ENCODE measurements at regions not wholly inside any gene's neighbourhood (a gene's known extent, or its start where the extent isn't known, plus 50 kb on each side); places are given as distances from the start of the nearest gene placed in this dataset.

GRCh38 chr3:127105587-127105986, 87.3 kb upstream of the PRR23E start:
- Histone ChIP-seq H3K27ac (ENCODE audit: low read length) (no peak overlapping the region), H3K4me2 (ENCODE audit: insufficient read depth, low read length) (no peak overlapping the region), H4K20me1 (ENCODE audit: insufficient read depth, low read length) (no peaks in the 10 kb centered on the region), H3K27me3 (ENCODE audit: insufficient read depth, low read length, poor library complexity) (no peaks in the 10 kb centered on the region), H3K9ac (ENCODE audit: low read depth, low read length) (no peak overlapping the region), H3K36me3 (ENCODE audit: insufficient read depth, low read length) (no peaks in the 10 kb centered on the region), H3K4me3 (ENCODE audit: low read depth in 1 of 2, low read length in 2 of 2) (no peak overlapping the region), H2AFZ (ENCODE audit: low read depth, low read length) (no peak overlapping the region), H3K4me1 (ENCODE audit: insufficient read depth, low read length) (no peaks in the 10 kb centered on the region), H3K9me3 (ENCODE audit: insufficient read depth, low read length, severe bottlenecking) (no peaks in the 10 kb centered on the region), H3K79me2 (ENCODE audit: insufficient read depth, low read length) (no peaks in the 10 kb centered on the region)
- DNase-seq = no peak
- ATAC-seq (ENCODE audit: insufficient read depth, low read depth) = no peak
- TF ChIP-seq EZH2 (IDR thresholded peaks at IDR 0.05; ENCODE audit: borderline replicate concordance, low read depth, low read length, severe bottlenecking) = no peak
- TF ChIP-seq, protein P1, sequence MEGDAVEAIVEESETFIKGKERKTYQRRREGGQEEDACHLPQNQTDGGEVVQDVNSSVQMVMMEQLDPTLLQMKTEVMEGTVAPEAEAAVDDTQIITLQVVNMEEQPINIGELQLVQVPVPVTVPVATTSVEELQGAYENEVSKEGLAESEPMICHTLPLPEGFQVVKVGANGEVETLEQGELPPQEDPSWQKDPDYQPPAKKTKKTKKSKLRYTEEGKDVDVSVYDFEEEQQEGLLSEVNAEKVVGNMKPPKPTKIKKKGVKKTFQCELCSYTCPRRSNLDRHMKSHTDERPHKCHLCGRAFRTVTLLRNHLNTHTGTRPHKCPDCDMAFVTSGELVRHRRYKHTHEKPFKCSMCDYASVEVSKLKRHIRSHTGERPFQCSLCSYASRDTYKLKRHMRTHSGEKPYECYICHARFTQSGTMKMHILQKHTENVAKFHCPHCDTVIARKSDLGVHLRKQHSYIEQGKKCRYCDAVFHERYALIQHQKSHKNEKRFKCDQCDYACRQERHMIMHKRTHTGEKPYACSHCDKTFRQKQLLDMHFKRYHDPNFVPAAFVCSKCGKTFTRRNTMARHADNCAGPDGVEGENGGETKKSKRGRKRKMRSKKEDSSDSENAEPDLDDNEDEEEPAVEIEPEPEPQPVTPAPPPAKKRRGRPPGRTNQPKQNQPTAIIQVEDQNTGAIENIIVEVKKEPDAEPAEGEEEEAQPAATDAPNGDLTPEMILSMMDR (IDR thresholded peaks at IDR 0.05; ENCODE audit: borderline replicate concordance, extremely low read depth, low read length, poor library complexity, severe bottlenecking) = no peak

GRCh38 chr3:127106053-127106452, 86.9 kb upstream of the PRR23E start:
- no peak overlapping the region for H3K9ac ChIP-seq (ENCODE audit: low read depth, low read length)
- H2AFZ ChIP-seq (ENCODE audit: low read depth, low read length) = no peak overlapping the region
- H3K9me3 ChIP-seq (ENCODE audit: insufficient read depth, low read length, severe bottlenecking) = no peaks in the 10 kb centered on the region
- no peak overlapping the region for H3K4me3 ChIP-seq (ENCODE audit: low read depth in 1 of 2, low read length in 2 of 2)
- no peaks in the 10 kb centered on the region for H3K79me2 ChIP-seq (ENCODE audit: insufficient read depth, low read length)
- no peak for DNase-seq
- no peak for ATAC-seq (ENCODE audit: insufficient read depth, low read depth)
- no peak overlapping the region for H3K4me2 ChIP-seq (ENCODE audit: insufficient read depth, low read length)
- H3K4me1 ChIP-seq (ENCODE audit: insufficient read depth, low read length) = no peaks in the 10 kb centered on the region
- TF ChIP-seq, protein P1 (IDR thresholded peaks at IDR 0.05; ENCODE audit: borderline replicate concordance, extremely low read depth, low read length, poor library complexity, severe bottlenecking) = no peak
- TF ChIP-seq EZH2 (IDR thresholded peaks at IDR 0.05; ENCODE audit: borderline replicate concordance, low read depth, low read length, severe bottlenecking) = no peak
- no peaks in the 10 kb centered on the region for H4K20me1 ChIP-seq (ENCODE audit: insufficient read depth, low read length)
- H3K27me3 ChIP-seq (ENCODE audit: insufficient read depth, low read length, poor library complexity) = no peaks in the 10 kb centered on the region
- no peaks in the 10 kb centered on the region for H3K36me3 ChIP-seq (ENCODE audit: insufficient read depth, low read length)
- H3K27ac ChIP-seq (ENCODE audit: low read length) = no peak overlapping the region

GRCh38 chr3:127106456-127106855, 86.5 kb upstream of the PRR23E start:
- H4K20me1 ChIP-seq (ENCODE audit: insufficient read depth, low read length) = no peaks in the 10 kb centered on the region
- no peak for TF ChIP-seq EZH2 (IDR thresholded peaks at IDR 0.05; ENCODE audit: borderline replicate concordance, low read depth, low read length, severe bottlenecking)
- TF ChIP-seq, protein P1 (IDR thresholded peaks at IDR 0.05; ENCODE audit: borderline replicate concordance, extremely low read depth, low read length, poor library complexity, severe bottlenecking) = no peak
- no peaks in the 10 kb centered on the region for H3K79me2 ChIP-seq (ENCODE audit: insufficient read depth, low read length)
- ATAC-seq (ENCODE audit: insufficient read depth, low read depth) (no peak), DNase-seq (no peak)
- no peak overlapping the region for H3K27ac ChIP-seq (ENCODE audit: low read length)
- no peak overlapping the region for H3K4me2 ChIP-seq (ENCODE audit: insufficient read depth, low read length)
- no peaks in the 10 kb centered on the region for H3K27me3 ChIP-seq (ENCODE audit: insufficient read depth, low read length, poor library complexity)
- H3K36me3 ChIP-seq (ENCODE audit: insufficient read depth, low read length) = no peaks in the 10 kb centered on the region
- H3K4me1 ChIP-seq (ENCODE audit: insufficient read depth, low read length) = no peaks in the 10 kb centered on the region
- H3K4me3 ChIP-seq (ENCODE audit: low read depth in 1 of 2, low read length in 2 of 2) = no peak overlapping the region
- H3K9ac ChIP-seq (ENCODE audit: low read depth, low read length) = no peak overlapping the region
- no peak overlapping the region for H2AFZ ChIP-seq (ENCODE audit: low read depth, low read length)
- H3K9me3 ChIP-seq (ENCODE audit: insufficient read depth, low read length, severe bottlenecking) = no peaks in the 10 kb centered on the region

GRCh38 chr3:127107002-127107401, 85.9 kb upstream of the PRR23E start:
- no peak overlapping the region for H2AFZ ChIP-seq (ENCODE audit: low read depth, low read length)
- no peak for DNase-seq
- TF ChIP-seq, protein P1 (IDR thresholded peaks at IDR 0.05; ENCODE audit: borderline replicate concordance, extremely low read depth, low read length, poor library complexity, severe bottlenecking) = no peak
- TF ChIP-seq EZH2 (IDR thresholded peaks at IDR 0.05; ENCODE audit: borderline replicate concordance, low read depth, low read length, severe bottlenecking) = no peak
- H3K27ac ChIP-seq (ENCODE audit: low read length) = no peak overlapping the region
- H3K9ac ChIP-seq (ENCODE audit: low read depth, low read length) = no peak overlapping the region
- ATAC-seq (ENCODE audit: insufficient read depth, low read depth) = no peak
- no peaks in the 10 kb centered on the region for H3K27me3 ChIP-seq (ENCODE audit: insufficient read depth, low read length, poor library complexity)
- H3K36me3 ChIP-seq (ENCODE audit: insufficient read depth, low read length) = no peaks in the 10 kb centered on the region
- H3K4me1 ChIP-seq (ENCODE audit: insufficient read depth, low read length) = no peaks in the 10 kb centered on the region
- H3K4me3 ChIP-seq (ENCODE audit: low read depth in 1 of 2, low read length in 2 of 2) = no peak overlapping the region
- no peak overlapping the region for H3K4me2 ChIP-seq (ENCODE audit: insufficient read depth, low read length)
- H3K9me3 ChIP-seq (ENCODE audit: insufficient read depth, low read length, severe bottlenecking) = peaks cover 5% of the 10 kb centered on the region
- no peaks in the 10 kb centered on the region for H4K20me1 ChIP-seq (ENCODE audit: insufficient read depth, low read length)
- no peaks in the 10 kb centered on the region for H3K79me2 ChIP-seq (ENCODE audit: insufficient read depth, low read length)
